ENCODE measurements at regions not wholly inside any gene's neighbourhood (a gene's known extent, or its start where the extent isn't known, plus 50 kb on each side); places are given as distances from the start of the nearest gene placed in this dataset.
A peak's percentile ranks its signal among the peaks of the same experiment; 100 is the strongest.
"Not testable (repeated sequence)": the region's sequence is repeated elsewhere in the genome, so short reads cannot be mapped to it uniquely, and the experiment has no call there.

GRCh38 chr1:101136271-101136670 is 100.5 kb upstream of the S1PR1 start:
- in situ Hi-C loops (cut with HindIII; ENCODE audit: low pct_unique_long_range_greater_than_20kb, low sequenced_read_pairs): no loop called here

GRCh38 chr1:101135526-101135925 is 101.3 kb upstream of the S1PR1 start:
- in situ Hi-C loops (cut with HindIII; ENCODE audit: low pct_unique_long_range_greater_than_20kb, low sequenced_read_pairs): no loop called here

More at GRCh38 chr1:101136271-101136670, 100.5 kb upstream of the S1PR1 start:
- no peak for DNase-seq (ENCODE audit: low read depth, low spot score)

GRCh38 chr1:101131239-101131843 is 105.5 kb upstream of the S1PR1 start:
- no peak for DNase-seq (ENCODE audit: low read depth, low spot score)
- in situ Hi-C loops (cut with HindIII; ENCODE audit: low pct_unique_long_range_greater_than_20kb, low sequenced_read_pairs): no loop called here

More at GRCh38 chr1:101135526-101135925, 101.3 kb upstream of the S1PR1 start:
- DNase-seq (ENCODE audit: low read depth, low spot score): no peak

- DNase-seq (ENCODE audit: low read depth, low spot score): no peak
- in situ Hi-C loops (cut with HindIII; ENCODE audit: low pct_unique_long_range_greater_than_20kb, low sequenced_read_pairs): no loop called here
Observed at GRCh38 chr1:101130673-101131072, 105.1 kb upstream of the DPH5 start.

- DNase-seq (ENCODE audit: low read depth, low spot score): no peak
- in situ Hi-C loops (cut with HindIII; ENCODE audit: low pct_unique_long_range_greater_than_20kb, low sequenced_read_pairs): no loop called here
Observed at GRCh38 chr1:101128846-101129245, 103.3 kb upstream of the DPH5 start.

- in situ Hi-C loops (cut with HindIII; ENCODE audit: low pct_unique_long_range_greater_than_20kb, low sequenced_read_pairs): no loop called here
- no peak for DNase-seq (ENCODE audit: low read depth, low spot score)
Observed at GRCh38 chr1:101128211-101128727, 102.7 kb upstream of the DPH5 start.

- DNase-seq (ENCODE audit: low read depth, low spot score): no peak
- in situ Hi-C loops (cut with HindIII; ENCODE audit: low pct_unique_long_range_greater_than_20kb, low sequenced_read_pairs): no loop called here
Observed at GRCh38 chr1:101124405-101124804, 98.8 kb upstream of the DPH5 start.

GRCh38 chr1:101123904-101124303 is 98.3 kb upstream of the DPH5 start:
- DNase-seq (ENCODE audit: low read depth, low spot score); in situ Hi-C loops (cut with HindIII; ENCODE audit: low pct_unique_long_range_greater_than_20kb, low sequenced_read_pairs): not testable (repeated sequence)

- in situ Hi-C loops (cut with HindIII; ENCODE audit: low pct_unique_long_range_greater_than_20kb, low sequenced_read_pairs): no loop called here
- DNase-seq (ENCODE audit: low read depth, low spot score): no peak
Observed at GRCh38 chr1:101122452-101123166, 97.0 kb upstream of the DPH5 start.

- in situ Hi-C loops (cut with HindIII; ENCODE audit: low pct_unique_long_range_greater_than_20kb, low sequenced_read_pairs): no loop called here
- no peak for DNase-seq (ENCODE audit: low read depth, low spot score)
Observed at GRCh38 chr1:101121975-101122374, 96.4 kb upstream of the DPH5 start.

GRCh38 chr1:101121504-101121903 is 95.9 kb upstream of the DPH5 start:
- in situ Hi-C loops (cut with HindIII; ENCODE audit: low pct_unique_long_range_greater_than_20kb, low sequenced_read_pairs): no loop called here
- DNase-seq (ENCODE audit: low read depth, low spot score): no peak

- in situ Hi-C loops (cut with HindIII; ENCODE audit: low pct_unique_long_range_greater_than_20kb, low sequenced_read_pairs): no loop called here
- no peak for DNase-seq (ENCODE audit: low read depth, low spot score)
Observed at GRCh38 chr1:101120868-101121267, 95.3 kb upstream of the DPH5 start.

- no peak for DNase-seq (ENCODE audit: low read depth, low spot score)
- in situ Hi-C loops (cut with HindIII; ENCODE audit: low pct_unique_long_range_greater_than_20kb, low sequenced_read_pairs): no loop called here
Observed at GRCh38 chr1:101119289-101119688, 93.7 kb upstream of the DPH5 start.

GRCh38 chr1:101116006-101116405 is 90.4 kb upstream of the DPH5 start:
- in situ Hi-C loops (cut with HindIII; ENCODE audit: low pct_unique_long_range_greater_than_20kb, low sequenced_read_pairs): no loop called here
- DNase-seq (ENCODE audit: low read depth, low spot score): peak; percentile 2

GRCh38 chr1:101115112-101115511 is 89.5 kb upstream of the DPH5 start:
- in situ Hi-C loops (cut with HindIII; ENCODE audit: low pct_unique_long_range_greater_than_20kb, low sequenced_read_pairs): no loop called here
- no peak for DNase-seq (ENCODE audit: low read depth, low spot score)

GRCh38 chr1:101114128-101114527 is 88.5 kb upstream of the DPH5 start:
- in situ Hi-C loops (cut with HindIII; ENCODE audit: low pct_unique_long_range_greater_than_20kb, low sequenced_read_pairs); DNase-seq (ENCODE audit: low read depth, low spot score): not testable (repeated sequence)

- in situ Hi-C loops (cut with HindIII; ENCODE audit: low pct_unique_long_range_greater_than_20kb, low sequenced_read_pairs): no loop called here
- DNase-seq (ENCODE audit: low read depth, low spot score): no peak
Observed at GRCh38 chr1:101112051-101112780, 86.6 kb upstream of the DPH5 start.

- in situ Hi-C loops (cut with HindIII; ENCODE audit: low pct_unique_long_range_greater_than_20kb, low sequenced_read_pairs): no loop called here
- no peak for DNase-seq (ENCODE audit: low read depth, low spot score)
Observed at GRCh38 chr1:101111461-101111860, 85.9 kb upstream of the DPH5 start.
